ENCODE measurements at regions not wholly inside any gene's neighbourhood (a gene's known extent, or its start where the extent isn't known, plus 50 kb on each side); places are given as distances from the start of the nearest gene placed in this dataset.

GRCh38 chr11:115942011-115942410 lies 437.8 kb upstream of the CADM1 start:
- TF ChIP-seq, protein P1, sequence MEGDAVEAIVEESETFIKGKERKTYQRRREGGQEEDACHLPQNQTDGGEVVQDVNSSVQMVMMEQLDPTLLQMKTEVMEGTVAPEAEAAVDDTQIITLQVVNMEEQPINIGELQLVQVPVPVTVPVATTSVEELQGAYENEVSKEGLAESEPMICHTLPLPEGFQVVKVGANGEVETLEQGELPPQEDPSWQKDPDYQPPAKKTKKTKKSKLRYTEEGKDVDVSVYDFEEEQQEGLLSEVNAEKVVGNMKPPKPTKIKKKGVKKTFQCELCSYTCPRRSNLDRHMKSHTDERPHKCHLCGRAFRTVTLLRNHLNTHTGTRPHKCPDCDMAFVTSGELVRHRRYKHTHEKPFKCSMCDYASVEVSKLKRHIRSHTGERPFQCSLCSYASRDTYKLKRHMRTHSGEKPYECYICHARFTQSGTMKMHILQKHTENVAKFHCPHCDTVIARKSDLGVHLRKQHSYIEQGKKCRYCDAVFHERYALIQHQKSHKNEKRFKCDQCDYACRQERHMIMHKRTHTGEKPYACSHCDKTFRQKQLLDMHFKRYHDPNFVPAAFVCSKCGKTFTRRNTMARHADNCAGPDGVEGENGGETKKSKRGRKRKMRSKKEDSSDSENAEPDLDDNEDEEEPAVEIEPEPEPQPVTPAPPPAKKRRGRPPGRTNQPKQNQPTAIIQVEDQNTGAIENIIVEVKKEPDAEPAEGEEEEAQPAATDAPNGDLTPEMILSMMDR (IDR thresholded peaks at IDR 0.05): no peak
- no peak for TF ChIP-seq EZH2 (IDR thresholded peaks at IDR 0.05)
